Transverse colon (tissue), 4 donors: ENCODE measurements at regions not wholly inside any gene's neighbourhood (a gene's known extent, or its start where the extent isn't known, plus 50 kb on each side); places are given as distances from the start of the nearest gene placed in this dataset.

Experiments used
- POLR2AphosphoS5 ChIP-seq, 3 donors: sonication (generic); formaldehyde crosslinking; IDR thresholded peaks; one replicate each; pipeline ENCODE4 v1.6.1; 2016; ENCODE audit warnings: antibody characterized with exemption in 3 of 3
- TF ChIP-seq, protein P1 (sequence below), 5 experiments: fragments of 200-600 bp in 3 of 5; fragments of 450-650 bp in 2 of 5; sonication (generic) in 3 of 5; IDR thresholded peaks; 1 replicate in 2 of 5; 2 replicates in 3 of 5; pipeline ENCODE4 v1.5.1; 2016 to 2017; ENCODE audit warnings: antibody characterized with exemption in 5 of 5, inconsistent platforms in 3 of 5, mild to moderate bottlenecking in 2 of 5, moderate library complexity in 1 of 5

DNA sequence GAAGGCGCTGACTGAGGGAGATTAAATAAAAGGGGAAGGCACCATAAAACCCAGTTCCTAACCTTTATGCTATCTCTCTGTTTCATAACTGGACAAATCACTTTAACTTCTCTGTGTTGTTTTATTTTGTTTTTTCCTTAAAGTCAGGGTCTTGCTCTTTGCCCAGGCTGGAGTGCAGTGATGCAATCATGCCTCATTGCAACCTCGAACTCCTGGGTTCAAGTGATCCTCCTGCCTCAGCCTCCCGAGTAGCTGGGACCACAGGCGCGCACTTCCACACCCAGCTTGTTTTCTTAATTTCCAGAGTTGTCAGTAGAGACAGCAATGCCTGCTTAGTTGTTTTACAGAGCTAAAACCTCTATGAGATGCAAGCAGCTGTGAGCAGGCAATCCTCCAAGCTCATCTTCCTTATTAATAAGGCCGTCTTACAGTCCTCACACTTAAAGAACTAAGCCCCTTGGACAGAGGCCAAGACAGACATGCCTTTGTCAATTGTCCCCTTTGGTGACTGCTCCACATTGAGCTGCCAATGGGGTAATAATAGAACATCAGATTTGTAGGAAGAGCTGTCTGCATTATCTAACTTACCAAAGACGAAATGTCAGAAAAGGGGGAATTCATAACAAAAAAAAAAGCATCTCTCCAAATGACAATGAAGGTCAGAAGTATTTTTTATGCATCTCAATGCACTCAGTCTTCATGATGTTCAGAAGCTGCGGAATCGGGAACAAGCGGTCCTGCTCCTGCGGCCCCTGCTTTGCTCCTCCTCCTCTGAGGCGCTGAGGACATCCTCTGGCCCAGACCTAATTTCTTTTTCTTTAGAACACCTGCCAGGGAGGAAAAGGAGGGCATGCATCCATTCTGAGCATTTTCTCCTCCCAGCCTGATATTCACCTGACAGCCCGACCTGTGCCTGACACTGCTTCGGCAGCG lies 62.7 kb upstream of the RNF32 start:
- TF ChIP-seq, protein P1, sequence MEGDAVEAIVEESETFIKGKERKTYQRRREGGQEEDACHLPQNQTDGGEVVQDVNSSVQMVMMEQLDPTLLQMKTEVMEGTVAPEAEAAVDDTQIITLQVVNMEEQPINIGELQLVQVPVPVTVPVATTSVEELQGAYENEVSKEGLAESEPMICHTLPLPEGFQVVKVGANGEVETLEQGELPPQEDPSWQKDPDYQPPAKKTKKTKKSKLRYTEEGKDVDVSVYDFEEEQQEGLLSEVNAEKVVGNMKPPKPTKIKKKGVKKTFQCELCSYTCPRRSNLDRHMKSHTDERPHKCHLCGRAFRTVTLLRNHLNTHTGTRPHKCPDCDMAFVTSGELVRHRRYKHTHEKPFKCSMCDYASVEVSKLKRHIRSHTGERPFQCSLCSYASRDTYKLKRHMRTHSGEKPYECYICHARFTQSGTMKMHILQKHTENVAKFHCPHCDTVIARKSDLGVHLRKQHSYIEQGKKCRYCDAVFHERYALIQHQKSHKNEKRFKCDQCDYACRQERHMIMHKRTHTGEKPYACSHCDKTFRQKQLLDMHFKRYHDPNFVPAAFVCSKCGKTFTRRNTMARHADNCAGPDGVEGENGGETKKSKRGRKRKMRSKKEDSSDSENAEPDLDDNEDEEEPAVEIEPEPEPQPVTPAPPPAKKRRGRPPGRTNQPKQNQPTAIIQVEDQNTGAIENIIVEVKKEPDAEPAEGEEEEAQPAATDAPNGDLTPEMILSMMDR (IDR thresholded peaks at IDR 0.05), result no peak
- no peak for TF ChIP-seq POLR2AphosphoS5 (IDR thresholded peaks at IDR 0.05)
